DMS114 treated with DMSO at 0.1 percent for 48 hours (cell line): ENCODE measurements at regions not wholly inside any gene's neighbourhood (a gene's known extent, or its start where the extent isn't known, plus 50 kb on each side); places are given as distances from the start of the nearest gene placed in this dataset.

ENCODE experiments used
- DNase-seq: peaks from one replicate; lab custom pipeline; 2025; ENCODE audit not compliant: unreplicated experiment; lab: John Stamatoyannopoulos, UW

GRCh38 chr3:80099559-80100066 is 331.8 kb upstream of the ROBO1 start:
- DNase-seq = no peak

DNA sequence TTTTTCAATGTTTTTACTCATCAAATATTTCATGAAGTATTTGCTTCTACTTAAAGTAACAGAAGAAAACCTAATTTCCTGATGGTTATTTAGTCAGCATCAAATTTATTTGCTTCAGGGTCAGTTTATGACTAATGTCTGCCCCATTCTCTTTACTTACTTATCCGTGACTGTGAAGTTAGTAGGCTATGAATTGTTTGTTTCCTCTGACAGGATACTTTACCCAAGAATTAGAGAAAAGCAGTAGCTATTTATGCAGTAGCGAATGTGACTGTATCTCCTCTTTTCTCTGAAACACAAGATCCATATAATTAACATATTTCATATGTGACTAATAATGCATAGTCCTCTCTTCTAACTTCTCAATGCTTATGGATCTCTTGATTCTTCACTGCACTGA is 329.9 kb upstream of the ROBO1 start:
- no peak for DNase-seq

- no peak for DNase-seq
Measured at GRCh38 chr3:80096909-80097308, 329.1 kb upstream of the ROBO1 start.

GRCh38 chr3:80094589-80094988 is 326.8 kb upstream of the ROBO1 start:
- DNase-seq = no peak

DNA sequence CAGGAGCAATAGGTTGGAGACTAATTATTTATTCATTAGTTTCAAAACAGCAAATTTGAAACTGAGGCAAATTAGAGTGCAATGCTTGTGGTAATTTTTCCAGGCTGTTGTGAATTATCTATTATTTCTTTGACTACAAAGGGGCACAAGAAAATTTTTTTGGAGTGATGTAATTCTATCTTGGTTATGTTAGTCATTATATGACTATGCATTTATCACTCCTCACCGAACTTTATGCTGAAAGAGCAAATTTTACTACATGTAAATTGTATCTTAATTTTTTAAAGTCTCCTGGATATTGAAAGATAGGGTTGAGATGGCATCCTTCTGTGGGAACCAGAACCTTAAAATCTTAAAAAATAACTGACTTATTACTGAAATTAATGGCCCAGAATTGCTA is 320.0 kb upstream of the ROBO1 start:
- DNase-seq = no peak

DNA sequence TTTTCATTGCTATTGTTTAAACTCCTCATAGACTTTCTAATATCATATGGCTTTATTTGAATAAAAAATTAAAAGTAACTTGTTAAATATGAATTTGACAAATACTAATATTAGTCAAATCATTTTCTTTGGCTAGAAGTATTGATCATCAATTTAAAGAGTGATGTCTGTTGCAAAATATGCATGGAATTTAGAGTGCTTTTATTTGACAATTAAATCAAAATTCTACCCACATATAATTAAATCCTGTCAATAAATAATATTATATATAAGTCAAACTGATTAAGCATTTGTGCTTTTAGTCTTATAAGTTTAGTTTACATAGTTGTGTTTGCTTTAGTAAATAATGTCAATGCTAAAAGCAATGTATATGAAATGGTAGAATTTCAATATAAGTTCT is 318.6 kb upstream of the ROBO1 start:
- DNase-seq = no peak

DNA sequence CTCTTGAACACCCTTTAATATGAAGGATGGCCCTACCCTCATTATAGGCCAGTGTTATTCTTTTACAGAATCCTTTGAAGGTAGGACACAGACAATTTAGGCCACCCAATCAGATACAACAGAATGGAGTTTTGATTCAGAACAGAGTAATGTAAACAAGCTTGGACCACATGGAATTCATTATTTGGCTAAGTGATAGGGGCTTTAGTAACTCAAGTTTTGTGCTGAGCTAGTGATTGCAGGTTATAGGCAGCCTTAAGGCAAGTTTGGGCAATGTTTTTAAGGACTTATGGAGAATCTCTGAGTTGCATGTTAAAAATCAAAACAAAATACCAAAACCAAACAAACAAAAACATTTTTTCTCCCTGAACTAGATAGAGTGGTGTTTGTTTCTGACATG is 312.1 kb upstream of the ROBO1 start:
- DNase-seq = no peak

GRCh38 chr3:80068459-80068858 is 300.7 kb upstream of the ROBO1 start:
- no peak for DNase-seq

DNA sequence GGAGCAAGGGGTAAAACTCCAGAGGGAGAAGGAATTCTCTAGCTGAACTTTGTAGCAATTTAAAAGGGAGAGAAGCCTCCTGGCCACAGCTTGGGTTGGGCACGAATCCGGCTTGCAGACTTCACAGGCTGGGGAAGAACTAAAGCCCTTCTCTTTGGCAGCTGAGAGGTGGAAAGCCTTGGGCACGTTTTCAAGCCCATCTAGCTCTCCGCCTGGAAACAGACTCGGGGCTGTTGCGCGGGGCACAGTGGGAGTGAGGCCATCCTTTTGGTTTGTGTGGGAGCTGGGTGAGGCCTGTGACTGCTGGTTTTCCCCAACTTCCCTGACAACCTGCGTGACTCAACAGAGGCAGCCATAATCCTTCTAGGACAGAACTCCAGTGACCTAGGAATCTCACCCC is 295.7 kb upstream of the ROBO1 start:
- DNase-seq = no peak

- DNase-seq = no peak
Measured at GRCh38 chr3:80060664-80061063, 292.9 kb upstream of the ROBO1 start.

GRCh38 chr3:80055306-80055705 is 287.5 kb upstream of the ROBO1 start:
- DNase-seq = no peak

DNA sequence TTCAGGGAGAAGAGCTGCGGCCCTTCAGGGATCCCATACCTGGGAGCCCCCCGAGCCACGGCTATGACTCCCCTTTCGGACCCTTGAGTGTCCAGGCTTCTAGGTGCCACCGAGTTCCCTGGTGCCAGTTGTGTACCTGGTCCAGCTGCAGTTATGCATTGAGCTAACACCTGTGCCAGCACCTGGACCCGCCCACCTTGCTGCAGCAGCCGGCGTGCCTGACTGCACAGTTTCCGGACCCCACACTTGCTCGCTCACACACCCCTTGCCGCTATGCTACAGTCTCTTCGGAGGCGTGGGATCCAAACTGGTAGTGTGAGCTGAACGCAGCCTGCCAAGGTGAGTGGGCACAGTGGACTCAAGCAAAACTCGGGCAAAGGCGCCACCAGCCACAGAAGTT is 284.5 kb upstream of the ROBO1 start:
- no peak for DNase-seq

DNA sequence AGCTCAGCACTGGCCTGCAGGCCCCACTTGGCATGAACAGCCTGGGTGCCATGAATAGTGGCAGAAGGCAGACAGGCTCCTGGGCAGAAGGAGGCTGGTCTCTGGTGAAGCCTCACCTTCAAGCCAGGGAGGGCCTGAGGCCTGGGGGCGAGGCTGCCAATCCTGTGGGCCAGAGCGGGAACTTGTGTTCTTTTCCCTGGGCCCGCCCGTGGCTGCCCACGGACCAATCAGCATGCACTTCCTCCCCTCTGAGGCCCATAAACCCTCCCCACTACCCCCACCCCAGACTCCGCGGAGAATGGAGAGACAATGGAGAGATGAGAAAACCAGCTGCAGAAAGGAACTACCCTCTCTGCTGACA is 283.8 kb upstream of the ROBO1 start:
- DNase-seq = no peak

DNA sequence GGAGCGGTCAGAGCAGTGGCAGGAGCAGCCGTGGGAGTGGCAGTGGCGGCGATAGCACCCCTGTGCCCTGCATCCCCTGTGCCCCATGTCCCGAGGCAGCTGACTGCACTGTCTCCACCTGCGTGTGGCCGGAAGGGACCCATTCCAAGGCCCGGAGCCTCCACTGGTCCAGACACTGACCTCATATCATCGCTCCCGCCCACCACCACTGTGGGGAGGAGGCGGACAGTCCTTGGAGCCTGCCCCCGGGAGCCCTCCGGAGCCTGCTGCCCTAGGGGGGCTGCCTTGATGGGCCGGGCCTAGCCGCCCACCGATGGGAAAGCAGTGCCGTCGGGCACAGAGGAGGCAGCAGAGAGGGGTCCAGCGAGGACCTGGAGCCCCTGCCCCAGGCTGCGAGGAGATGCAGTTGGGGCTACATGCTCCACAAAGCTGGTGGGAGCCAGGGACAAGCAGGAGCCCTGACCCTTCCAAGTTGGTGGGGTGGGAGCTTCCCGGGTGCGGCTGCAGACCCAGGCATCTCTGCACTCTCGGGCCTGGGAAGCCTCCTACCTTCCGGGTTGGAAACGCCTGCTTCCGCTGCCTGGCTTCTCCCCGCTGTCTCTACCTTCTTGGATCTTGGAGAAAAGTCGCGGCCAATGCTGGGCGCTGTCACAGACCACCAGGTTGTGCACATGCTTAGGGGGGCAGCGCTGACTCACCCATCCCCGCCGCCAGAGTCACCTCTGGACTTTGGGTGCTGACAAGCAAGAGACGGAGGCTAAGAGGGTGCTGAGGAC is 283.2 kb upstream of the ROBO1 start:
- DNase-seq = no peak

DNA sequence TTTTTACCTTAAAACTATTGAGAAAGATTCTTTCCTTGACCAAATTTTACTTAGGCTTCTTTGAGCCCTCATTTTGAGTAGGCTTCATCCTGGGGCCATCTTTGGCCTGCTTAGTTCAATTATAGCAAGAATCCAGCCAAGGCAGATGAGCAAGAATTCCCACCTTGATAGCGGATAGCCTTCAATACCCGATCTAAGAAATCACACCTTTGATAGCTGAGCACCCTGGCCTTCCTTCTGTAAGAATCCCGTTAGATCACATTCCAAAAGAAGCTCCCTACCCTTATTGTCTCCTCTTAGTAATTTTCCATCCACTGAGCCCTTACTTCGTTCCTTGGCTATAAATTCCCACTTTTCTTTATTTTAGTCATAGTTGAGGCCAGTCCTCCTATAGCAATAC is 275.4 kb upstream of the ROBO1 start:
- no peak for DNase-seq

- DNase-seq = no peak
Measured at GRCh38 chr3:80040067-80040466, 272.3 kb upstream of the ROBO1 start.

DNA sequence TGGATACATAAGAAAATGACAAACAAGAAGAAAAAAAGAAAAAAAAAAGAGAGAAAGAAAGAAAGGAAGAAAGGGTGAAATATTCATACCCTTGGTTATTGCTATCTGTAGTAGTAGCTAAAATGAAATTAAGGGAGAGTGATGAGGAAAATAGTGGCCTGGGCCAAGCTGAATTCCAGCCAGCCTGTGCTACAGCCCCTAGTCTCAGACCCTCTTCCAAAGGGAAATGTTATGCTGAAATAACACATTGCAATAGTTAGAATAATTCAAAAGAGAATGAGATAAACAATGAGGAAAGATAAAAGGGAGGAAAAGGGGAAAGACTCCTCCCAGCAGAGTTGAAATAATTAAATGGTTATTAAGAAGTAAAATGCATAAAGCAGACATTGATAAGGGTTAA is 268.4 kb upstream of the ROBO1 start:
- no peak for DNase-seq

DNA sequence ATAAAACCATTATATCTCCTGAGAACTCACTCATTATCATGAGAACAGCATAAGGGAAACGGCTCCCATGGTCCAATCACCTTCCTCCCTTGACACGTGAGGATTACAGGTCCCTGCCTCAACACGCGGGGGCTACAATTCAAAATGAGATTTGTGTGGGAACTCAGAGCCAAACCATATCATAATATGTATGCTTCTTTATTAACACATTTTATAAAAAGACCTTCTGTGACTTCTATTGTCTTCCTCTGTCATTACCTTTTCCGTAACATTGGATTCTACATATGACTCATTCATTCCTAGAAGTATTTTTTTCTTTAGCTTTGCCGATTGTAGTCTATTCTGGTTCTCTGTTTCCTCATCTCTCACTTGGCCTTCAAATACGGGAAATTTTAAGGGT is 267.2 kb upstream of the ROBO1 start:
- DNase-seq = no peak

DNA sequence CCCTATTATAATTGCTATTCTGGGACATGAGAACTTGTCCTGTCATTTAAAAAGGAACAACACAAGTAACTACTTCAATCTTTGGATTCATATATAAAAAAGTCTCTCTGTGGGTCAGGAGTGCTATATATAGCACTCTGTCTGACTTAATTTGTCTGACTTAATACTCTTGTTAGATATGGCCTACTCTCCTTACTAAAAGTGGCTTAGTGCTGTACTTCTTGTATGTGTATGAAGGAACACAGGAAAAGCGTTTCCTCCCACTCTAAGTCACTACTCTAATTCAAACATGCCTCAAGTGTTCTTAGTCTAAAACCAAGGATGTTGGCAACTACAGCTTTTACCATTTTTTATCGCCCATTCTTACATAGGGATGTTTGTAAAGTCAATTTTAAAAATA is 255.2 kb upstream of the ROBO1 start:
- no peak for DNase-seq

GRCh38 chr3:80018375-80018774 is 250.6 kb upstream of the ROBO1 start:
- DNase-seq = no peak

DNA sequence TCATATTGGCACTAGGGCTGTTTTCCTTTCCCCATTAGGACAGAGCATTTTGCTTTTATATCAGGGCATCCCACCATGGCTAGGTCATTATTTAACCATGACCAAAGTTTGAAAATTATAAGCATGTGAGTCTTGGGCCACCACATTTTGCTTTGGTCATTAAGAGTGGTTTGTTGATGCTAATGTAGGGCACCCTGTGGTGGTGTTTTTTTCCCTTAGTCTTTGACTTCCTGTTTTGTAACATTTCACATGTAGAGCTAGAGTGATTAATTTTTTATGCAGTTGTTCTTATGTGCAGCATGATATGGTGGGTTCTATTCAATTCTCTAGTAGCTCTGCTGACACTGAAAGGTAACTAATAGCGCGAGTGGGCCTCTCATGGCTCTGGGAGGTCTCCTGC is 249.6 kb upstream of the ROBO1 start:
- DNase-seq = no peak

- DNase-seq = no peak
Measured at GRCh38 chr3:80014576-80014975, 246.8 kb upstream of the ROBO1 start.

- no peak for DNase-seq
Measured at GRCh38 chr3:80010021-80010571, 242.3 kb upstream of the ROBO1 start.
